HG03095 (cell line): ENCODE measurements at regions not wholly inside any gene's neighbourhood (a gene's known extent, or its start where the extent isn't known, plus 50 kb on each side); places are given as distances from the start of the nearest gene placed in this dataset.

Source experiments
- ATAC-seq: cut with Tn5 transposase; IDR thresholded peaks from one replicate; pipeline ENCODE4 v1.9.1; 2021; ENCODE audit warnings: moderate library complexity; ENCODE audit not compliant: unreplicated experiment

DNA sequence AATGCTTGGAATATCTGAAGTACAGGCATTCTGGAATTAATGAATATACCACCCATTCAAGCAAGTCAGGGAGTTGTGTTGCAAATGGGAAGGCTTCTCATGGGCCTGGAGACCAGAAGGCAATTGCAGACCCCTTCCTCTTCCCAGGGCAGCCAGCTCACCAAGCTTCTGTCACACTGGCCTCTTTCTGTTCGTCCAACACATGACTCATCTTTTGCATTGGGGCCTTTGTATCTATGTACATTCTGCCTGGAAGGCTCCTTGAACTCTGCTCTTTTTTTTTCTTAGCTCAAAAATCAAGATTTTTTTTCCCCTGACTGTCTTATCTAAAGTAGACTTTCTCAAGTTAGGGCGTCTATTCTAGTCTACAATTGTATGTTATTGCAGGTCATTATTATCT, 132.9 kb upstream of the MYLIP start:
- no peak for ATAC-seq

DNA sequence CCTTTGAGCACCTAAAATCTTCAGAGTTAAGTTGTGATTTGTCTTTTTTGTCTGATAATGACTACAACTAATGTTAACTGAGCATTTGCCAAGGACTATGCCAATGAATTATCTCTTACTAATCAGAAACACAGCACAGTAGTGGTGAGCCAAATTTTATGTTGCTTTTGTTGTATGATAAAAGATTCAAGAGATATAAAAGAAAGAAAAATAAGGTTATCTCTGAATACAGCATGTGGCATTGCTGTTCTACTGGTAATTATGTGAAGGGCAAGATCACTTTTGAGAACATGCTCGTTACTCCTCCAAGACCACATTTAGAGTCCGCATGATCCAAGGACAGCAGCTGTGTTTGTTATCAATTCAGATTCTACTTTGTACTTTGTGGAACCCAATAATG, 133.4 kb upstream of the MYLIP start:
- no peak for ATAC-seq

DNA sequence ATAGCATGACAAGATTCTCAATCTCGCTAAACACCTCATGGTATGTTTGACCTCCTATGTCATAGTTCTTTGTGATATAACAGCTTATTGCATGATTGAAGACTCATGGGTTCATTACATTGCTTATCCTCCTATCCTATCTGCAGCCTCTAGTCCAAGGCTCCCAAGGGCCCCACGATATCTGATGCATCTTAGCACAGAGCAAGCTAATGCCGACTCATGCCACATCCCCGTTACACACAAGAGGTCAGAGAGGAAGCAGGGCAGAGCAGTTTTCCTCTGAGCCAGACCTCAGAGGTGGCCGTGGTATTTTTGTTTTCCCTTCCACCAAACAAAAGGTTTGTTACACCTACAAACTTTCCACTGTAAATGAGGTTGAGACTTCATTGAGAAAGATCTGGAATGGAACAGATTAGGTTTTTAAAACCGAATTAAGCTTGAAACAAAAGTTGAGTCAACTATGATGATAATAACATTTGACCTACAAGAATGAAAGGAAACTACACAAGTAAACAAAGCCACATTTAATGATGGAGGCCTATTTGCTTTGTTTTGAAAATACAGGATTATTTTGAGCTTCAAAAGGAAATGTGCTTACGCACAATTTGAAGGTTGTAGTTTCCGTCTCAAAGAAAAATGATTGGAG, 133.9 kb upstream of the MYLIP start:
- ATAC-seq: no peak

DNA sequence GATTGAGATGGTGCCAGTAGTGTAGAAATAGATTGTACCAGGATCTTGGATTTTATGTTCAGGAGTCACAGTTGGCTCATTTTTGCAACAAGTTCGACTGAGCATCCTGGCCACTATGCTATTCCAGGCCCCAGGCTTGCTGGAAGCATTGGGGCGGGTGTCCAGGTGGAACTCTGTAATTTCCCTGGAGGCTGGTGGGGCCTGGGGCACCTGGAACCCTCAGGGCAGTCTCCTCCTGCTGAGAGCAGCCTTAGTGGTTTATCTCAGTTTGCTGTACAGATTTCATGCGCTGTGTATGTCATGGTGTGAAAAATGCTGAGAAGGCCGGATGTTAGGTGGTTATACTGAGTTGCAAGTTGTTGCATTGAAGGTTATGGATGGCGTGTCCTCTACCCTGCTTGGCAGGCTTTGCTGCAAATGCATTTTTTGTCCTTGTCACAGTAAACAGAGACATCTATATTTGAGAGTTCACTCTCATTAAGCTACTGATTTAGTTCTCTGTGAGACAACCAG, 135.1 kb upstream of the MYLIP start:
- ATAC-seq: no peak

DNA sequence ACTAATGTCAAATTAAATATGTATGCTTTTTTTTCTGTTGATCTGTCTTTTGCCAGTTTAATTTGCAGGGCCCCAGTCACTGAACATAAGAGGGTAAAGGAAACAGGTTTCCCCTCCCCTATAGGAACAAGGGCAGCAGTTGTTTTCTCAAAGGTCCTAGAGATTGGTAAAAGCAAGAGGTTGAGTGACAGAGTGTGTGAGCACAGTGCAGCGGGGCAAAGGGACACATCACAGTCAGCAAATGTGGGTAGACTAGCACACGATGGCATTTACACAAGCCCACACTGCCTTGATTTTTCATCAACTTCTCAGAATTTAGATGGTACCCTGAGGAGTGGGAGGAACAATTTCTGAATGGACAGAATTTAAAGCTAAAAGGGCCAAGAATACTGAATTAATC, 138.7 kb upstream of the MYLIP start:
- no peak for ATAC-seq

DNA sequence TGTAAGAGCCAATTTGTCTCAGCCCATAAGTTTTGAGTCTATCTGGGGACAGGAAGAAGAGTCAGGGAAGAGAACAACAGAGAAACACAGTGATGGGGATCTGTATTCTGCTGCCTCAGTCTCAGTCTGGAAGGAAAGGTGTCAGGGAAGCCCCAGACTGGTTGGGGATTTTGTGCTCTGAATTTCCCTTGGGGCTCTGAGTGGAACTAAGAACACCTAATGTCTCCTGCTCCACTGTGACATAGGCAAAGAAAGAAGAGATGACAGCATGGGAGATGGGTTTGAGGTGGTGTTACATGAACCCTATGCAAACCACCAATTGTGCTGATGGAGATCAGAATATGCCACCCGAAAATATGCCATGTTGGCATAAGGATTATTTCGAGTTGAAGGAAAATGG, 139.5 kb upstream of the MYLIP start:
- peak; percentile 75 for ATAC-seq

DNA sequence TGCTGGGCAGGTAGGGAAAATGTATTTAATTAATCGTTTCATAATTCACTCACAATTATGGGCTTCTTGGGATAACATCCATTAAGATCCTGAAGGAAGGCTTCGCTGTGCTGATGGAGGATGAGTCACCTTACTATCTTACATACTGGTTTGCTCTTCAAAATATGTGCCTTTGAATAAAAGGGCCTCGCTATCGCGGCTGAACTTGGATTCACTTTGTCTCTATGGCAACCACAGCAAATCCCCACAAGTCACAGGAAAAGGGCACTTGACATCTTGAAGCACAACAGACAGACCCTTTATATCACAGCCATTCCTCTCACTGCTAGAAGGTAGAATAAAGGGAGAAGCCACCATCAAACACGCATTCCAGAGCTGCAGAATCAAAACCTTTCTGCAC, 141.3 kb upstream of the MYLIP start:
- no peak for ATAC-seq

DNA sequence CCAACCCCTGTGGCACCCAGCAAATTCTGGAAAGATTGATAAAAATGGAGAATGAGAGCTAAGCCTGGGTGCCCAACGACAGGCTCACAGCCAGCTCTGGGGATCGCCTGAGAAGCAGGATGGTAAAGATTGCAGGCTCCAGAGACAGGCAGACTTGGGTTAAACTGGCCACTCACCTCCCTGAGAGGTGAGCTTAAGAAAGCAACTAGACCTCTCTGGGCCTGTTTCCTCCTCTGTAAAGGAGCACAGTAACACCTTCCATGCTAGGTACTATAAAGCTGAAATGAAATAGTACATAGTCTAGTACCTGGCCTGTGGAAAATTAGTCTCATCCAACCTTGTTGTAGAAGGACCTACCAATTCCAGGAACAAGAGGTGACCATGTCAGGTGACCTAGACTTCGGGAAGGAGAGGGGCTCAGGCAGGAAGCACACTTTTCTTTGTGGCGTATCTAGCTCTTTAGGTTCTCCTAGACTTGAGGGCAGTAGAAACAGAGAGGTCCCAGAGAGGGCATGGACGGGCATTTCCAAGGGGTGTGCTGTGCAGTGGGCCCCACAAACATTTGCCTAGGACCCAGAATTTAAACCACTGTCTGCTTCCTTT, 142.8 kb upstream of the MYLIP start:
- ATAC-seq: no peak

DNA sequence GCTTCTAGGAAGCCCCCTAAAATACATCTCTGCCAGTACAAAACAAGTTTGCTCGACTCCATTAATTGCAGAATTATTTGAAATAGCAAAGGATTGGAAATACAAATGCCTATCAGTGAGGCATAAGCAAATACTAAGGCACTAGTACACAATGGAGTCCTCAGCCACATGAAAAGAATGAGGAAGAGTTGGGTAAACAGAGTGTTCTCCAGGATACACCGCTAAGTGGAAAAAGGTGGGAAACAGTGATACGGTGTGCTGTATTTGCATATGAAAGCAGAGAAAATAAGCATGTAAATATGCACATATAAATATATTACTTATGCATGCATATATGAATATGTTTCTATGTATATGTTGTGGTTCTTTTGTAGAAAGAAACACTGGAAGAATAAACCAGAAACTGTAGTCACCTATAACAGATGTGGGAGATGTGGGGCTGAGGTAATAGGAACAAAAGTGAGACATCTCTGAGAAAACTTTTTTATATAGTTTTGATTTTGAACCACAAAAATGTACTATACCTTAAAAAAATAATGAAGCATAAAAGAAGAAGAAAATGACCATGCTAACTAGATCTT, 143.4 kb upstream of the MYLIP start:
- ATAC-seq: no peak

DNA sequence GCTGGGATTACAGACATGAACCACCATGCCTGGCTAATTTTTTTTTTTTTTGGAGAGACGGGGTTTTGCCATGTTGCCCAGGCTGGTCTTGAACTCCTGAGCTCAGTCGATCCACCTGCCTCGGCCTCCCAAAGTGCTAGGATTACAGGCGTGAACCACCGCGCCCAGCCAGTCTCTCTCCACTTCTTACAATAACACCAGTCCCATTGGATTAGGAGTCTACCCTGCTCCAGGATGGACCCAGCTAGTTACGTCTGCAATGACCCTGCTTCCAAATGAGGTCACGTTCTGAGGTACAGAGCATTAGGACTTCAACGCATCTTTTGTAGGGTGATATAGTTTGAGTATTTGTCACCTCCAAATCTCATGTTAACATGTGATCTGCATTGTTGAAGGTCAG, 146.9 kb upstream of the MYLIP start:
- no peak for ATAC-seq

DNA sequence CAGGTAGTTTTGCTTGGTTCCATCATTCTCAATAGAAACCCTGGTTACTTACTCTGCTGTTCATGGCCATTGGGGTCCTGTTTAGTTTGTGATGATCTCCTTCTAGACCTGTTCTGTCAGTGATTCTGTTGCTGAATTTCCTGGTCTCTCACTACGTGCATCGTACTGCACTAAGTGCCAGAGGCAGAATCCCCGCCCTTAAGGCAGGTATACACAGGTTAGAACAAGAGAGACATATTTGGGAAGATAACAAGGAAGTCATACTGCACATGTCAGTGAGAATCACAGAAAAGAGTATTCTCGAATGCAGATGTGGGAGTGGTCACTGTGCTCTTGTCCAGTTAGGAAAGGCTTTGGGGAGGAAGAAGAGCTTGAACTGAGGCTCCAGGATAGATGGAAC, 148.1 kb upstream of the MYLIP start:
- no peak for ATAC-seq

DNA sequence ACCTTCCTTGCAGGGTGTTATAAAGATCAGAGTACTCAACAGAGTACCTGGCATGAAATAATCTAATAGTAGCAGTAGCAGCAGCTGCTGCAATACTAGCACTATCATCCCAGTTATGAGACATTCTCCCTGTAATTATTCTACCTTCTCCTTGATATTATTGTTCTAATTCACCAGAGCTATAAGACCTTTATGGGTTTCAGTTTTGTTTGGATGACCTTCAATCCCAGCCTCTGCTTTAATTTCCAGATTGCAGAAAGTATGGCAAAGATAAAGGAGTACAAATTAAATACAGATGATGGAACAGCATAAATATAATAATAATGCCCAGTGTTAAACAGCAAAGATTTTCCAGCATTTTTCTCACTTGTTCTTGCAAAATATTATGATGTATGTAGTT, 150.5 kb upstream of the MYLIP start:
- no peak for ATAC-seq

DNA sequence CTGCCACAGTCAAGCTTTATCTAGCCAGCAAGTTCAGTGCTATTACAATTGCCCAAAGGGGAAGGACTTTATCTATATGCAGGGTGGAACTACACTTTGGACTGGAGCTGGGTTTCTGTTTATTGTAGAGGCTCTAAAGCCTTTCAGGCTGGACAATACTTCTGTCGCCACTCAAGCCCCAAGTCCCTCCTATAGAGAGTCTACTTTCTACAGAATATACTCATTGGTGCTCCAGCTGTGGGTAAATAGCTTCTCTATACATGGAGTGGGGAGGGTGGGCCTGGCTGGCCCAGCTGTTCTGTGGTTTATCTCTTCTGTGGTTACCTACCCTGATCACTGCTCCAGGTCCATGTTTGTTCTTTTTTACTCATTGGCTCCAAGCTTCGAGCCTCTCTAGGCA, 151.8 kb upstream of the MYLIP start:
- no peak for ATAC-seq

DNA sequence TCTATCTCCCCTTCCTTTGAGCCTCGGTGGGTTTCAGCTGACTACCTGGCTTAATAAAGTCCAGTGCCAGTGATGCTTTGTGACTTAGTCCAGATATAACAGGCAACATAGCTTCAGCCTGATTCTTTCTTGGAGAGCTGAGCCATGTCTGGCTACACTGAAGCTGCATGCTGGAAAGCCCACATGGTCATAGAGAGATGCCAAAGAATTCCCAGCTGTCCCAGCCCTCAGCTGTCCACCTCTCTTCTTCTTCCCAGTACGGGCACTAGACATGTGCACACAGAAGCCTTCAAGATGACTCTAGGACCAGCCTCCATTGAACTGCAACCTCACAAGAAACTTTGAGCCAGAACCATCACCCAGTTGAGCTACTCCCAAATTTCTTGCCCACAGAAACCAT, 154.1 kb upstream of the MYLIP start:
- no peak for ATAC-seq

DNA sequence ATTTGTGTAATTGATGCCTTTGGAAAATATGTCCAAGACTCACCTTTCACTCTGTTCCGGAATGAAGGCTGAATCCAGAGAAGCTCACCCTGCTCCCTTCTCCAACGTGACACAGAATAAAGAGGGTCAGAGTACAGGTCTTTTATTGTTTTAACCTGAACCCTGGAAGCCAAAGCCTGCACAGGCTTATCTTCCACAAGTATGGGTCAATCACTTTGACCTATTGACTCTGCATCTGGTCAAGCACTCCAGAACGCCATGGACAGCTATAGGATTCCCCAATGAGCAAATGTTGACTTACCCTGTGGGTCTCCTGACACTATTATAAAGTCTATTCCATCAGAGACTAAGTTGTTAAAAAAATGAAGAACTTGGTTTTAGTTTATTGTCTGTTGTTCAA, 158.4 kb upstream of the MYLIP start:
- ATAC-seq: no peak

DNA sequence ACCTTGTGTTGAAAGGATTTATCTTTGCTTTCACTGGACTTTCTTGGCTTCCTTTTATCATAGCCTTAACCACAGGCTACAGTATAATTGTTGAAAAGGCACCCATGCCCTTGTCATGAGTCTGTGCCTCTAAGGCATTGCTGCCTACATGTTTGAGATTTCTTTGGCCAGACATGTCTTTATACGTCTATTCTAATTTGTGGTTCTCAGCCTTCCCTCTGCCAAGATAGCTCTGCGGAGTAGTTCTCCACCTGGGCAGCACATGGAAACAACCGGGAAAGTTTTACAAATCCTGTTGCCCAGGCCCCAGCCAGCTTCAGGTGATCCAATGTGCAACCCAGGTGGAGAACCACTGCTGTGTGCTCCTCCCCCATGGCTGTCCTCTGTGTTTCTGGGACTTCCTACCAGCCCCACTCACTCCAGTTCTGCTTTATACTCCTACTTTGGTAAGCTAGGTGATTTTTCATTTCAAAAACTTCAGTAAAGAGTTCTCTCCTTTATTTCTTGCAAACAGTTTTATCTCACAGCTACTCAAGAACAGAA, 159.6 kb upstream of the MYLIP start:
- no peak for ATAC-seq

DNA sequence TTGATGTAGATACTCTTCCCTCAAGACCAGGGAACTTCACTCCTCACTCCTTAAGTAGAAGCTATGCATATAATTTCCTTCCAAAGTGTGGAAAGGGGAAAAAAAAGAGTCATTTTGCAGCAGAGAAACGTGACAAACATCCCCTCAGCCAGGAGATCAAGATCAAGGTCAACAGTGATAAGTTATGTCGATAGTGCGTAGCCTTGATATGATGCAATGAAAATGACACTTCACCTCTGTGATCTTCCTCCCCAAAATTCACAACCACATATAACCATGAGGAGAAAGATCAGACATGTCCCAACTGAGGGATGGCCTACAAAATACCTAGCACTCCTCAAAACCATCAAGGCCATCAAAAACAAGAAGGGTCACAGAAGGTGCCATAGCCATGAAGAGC, 160.4 kb upstream of the MYLIP start:
- ATAC-seq: no peak

DNA sequence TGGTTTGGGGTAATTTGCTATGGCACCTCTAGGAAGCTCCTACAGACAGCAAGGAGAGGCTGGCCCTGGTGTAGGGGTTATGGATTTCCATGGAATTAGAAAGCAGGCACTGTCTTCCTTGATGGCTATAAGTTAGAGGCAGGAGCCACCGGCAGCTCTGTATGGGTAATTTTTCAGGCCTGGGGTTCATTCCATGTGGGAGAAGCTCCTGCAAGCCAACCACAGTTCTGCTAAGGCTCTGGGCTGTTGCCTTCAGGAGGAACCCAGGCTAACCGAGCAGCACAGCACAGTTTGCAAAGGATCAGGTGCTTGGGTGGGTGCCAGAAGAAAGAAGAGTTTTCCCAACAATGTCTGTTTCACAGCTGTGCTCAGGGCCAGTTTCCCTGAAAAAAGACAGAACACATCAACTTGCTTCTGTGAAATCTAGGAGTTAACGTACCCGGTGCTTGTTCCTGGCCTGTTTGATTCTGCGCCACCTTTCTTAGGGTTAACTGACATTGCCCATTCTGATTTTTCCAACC, 162.8 kb upstream of the MYLIP start:
- no peak for ATAC-seq

DNA sequence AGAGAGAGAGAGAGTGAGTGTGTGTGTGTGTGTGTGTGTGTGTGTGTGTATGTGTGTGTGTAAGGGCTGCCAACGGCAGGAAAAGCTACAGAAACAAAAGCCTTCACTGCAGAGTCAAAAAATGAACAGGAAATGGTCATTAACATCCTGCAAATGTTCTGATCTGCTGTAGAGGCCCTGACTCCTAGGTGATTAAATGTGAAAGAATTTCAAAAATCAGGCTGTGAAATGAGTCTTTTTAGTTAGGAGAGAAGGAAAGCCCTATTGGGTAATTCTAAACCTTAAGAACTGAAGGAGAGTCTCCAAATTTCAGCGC, 166.5 kb upstream of the MYLIP start:
- ATAC-seq: no peak

DNA sequence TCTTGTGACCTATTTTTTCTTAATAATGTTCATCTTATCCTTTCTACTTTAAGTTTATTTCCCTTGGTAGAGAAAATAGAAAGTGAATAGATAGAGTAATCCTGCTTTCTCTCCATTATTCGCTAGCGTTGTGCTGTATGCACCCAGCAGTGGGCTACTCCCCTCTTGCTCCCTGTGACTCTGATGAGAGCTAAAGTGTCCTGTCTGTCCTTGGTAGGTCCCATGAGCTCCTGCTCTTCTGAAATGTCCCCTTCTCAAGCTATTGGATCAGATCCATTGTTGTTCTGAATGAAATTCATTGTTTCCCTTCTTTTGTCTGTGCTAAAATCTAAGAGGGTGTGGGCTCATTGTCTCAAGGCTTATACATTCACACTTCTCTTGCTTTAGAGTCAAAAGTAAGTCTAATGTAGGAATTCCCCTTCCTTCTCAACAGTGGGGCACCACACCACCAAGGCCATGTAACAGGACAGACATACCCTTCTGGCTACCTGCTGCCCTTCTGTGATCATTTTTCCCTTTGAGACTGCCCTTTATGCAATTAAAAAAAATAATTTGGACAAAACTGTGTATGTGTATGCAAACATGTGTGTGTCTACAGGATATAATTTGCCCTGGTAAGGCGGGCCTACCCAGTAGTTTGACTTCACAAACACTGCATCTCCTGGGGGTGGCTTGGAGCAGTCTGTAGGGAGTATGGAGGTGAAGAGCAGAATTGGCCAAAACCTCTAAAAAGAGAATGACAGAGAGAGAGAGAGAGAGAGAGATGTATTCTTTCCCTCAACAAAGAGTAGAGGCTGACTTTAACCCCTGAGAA, 167.0 kb upstream of the MYLIP start:
- ATAC-seq: no peak
